KMS-11 (cell line): ENCODE measurements at regions not wholly inside any gene's neighbourhood (a gene's known extent, or its start where the extent isn't known, plus 50 kb on each side); places are given as distances from the start of the nearest gene placed in this dataset.

ENCODE experiments used
- H2AFZ ChIP-seq: fragments of 200-600 bp; sonication (generic); 2 replicates; pipeline ENCODE4 v1.6.1; 2016; ENCODE audit warnings: antibody characterized with exemption, mixed run types, low read depth
- H3K27ac ChIP-seq: fragments of 200-600 bp; sonication (generic); 2 replicates; pipeline ENCODE4 v1.6.1; 2016; ENCODE audit warnings: mild to moderate bottlenecking, mixed run types
- H3K27me3 ChIP-seq: fragments of 200-600 bp; sonication (generic); 2 replicates; pipeline ENCODE4 v1.6.1; 2017; ENCODE audit warnings: mild to moderate bottlenecking, low read depth, mixed run types, moderate library complexity; ENCODE audit not compliant: insufficient read depth
- H3K36me3 ChIP-seq: fragments of 200-600 bp; sonication (generic); 2 replicates; pipeline ENCODE4 v1.6.1; 2017; ENCODE audit warnings: mild to moderate bottlenecking, mixed run types; ENCODE audit not compliant: insufficient read depth
- H3K4me1 ChIP-seq: fragments of 200-600 bp; sonication (generic); 2 replicates; pipeline ENCODE4 v1.6.1; 2016; ENCODE audit warnings: mild to moderate bottlenecking, low read depth, mixed run types; ENCODE audit not compliant: poor library complexity, severe bottlenecking
- H3K4me2 ChIP-seq: fragments of 200-600 bp; sonication (generic); 2 replicates; pipeline ENCODE4 v1.7.0; 2016; ENCODE audit warnings: mild to moderate bottlenecking, mixed run types
- H3K4me3 ChIP-seq: fragments of 200-600 bp; sonication (generic); IDR thresholded peaks from 2 replicates; pipeline ENCODE4 v1.6.1; 2017; ENCODE audit warnings: low read depth, low read length, mixed read lengths; ENCODE audit not compliant: insufficient read depth
- H3K79me2 ChIP-seq: fragments of 200-600 bp; sonication (generic); 2 replicates; pipeline ENCODE4 v1.6.1; 2016; ENCODE audit warnings: low read depth, mixed run types; ENCODE audit not compliant: insufficient read depth
- H3K9ac ChIP-seq: fragments of 200-600 bp; sonication (generic); 2 replicates; pipeline ENCODE4 v1.6.1; 2016; ENCODE audit warnings: mild to moderate bottlenecking, mixed run types
- H4K20me1 ChIP-seq: fragments of 200-600 bp; sonication (generic); 2 replicates; pipeline ENCODE4 v1.6.1; 2016; ENCODE audit warnings: mild to moderate bottlenecking, mixed run types; ENCODE audit not compliant: insufficient read depth
- CTCF ChIP-seq: fragments of 200-600 bp; sonication (generic); conservative IDR thresholded peaks from 2 replicates; pipeline ENCODE4 v1.6.1; 2017; ENCODE audit warnings: low read depth, mild to moderate bottlenecking, antibody characterized with exemption, low read length, moderate library complexity, mixed read lengths

DNA sequence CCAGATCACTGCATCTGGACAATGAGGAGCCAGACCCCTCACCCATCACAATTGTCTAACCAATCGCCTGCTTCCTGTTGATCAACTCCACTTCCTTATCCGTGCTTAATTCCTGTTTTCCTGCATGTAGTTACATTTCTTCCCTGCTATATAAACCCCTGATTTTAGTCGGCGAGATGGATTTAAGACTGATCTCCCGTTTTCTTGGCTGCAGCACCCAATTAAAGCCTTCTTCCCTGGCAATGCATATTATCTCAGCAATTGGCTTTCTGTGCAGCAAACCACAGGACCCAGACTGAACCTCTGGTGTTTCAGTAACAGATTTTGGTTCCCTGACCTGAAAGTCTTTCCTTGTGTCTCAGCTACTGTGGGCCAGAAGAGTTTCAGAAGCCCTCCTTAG is 272.3 kb downstream of the IPO8 start:
- no peak overlapping the region for H3K27ac ChIP-seq
- no peaks in the 10 kb centered on the region for H4K20me1 ChIP-seq
- TF ChIP-seq CTCF, result no peak
- no peaks in the 10 kb centered on the region for H3K4me1 ChIP-seq
- H3K4me2 ChIP-seq, result no peak overlapping the region
- no peaks in the 10 kb centered on the region for H3K36me3 ChIP-seq
- H3K27me3 ChIP-seq, result no peaks in the 10 kb centered on the region
- no peak overlapping the region for H3K4me3 ChIP-seq
- H3K79me2 ChIP-seq, result no peaks in the 10 kb centered on the region
- H3K9ac ChIP-seq, result no peak overlapping the region
- no peak overlapping the region for H2AFZ ChIP-seq

DNA sequence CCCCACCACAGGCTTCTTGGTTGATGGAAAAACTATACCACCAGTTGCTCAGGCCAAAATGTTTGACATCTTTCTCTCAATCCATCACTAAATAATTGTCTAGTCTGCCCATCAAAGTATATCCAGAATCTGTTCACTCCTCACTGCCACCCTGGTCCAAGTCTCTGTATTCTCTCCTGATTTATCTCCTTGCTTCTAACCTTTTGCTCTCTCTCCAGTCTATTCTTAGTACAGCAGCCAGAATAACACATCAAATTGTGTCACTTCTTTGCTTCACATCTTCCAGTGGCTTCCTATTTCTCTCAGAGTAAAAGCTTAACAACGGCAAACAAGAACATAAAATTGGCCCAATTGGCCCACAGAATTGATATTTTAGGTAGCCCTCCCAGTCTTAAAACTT is 272.8 kb downstream of the IPO8 start:
- H3K4me2 ChIP-seq, result no peak overlapping the region
- no peak for TF ChIP-seq CTCF
- no peaks in the 10 kb centered on the region for H3K79me2 ChIP-seq
- H3K9ac ChIP-seq, result no peak overlapping the region
- no peaks in the 10 kb centered on the region for H3K27me3 ChIP-seq
- H3K27ac ChIP-seq, result no peak overlapping the region
- no peaks in the 10 kb centered on the region for H3K4me1 ChIP-seq
- no peaks in the 10 kb centered on the region for H4K20me1 ChIP-seq
- no peak overlapping the region for H2AFZ ChIP-seq
- no peaks in the 10 kb centered on the region for H3K36me3 ChIP-seq
- H3K4me3 ChIP-seq, result no peak overlapping the region

GRCh38 chr12:30420561-30420960 is 275.1 kb downstream of the IPO8 start:
- Histone ChIP-seq H3K79me2 (no peaks in the 10 kb centered on the region), H3K4me3 (no peak overlapping the region), H3K36me3 (no peaks in the 10 kb centered on the region), H3K4me1 (no peaks in the 10 kb centered on the region), H3K9ac (no peak overlapping the region), H2AFZ (no peak overlapping the region), H3K4me2 (no peak overlapping the region), H4K20me1 (no peaks in the 10 kb centered on the region), H3K27ac (no peak overlapping the region), H3K27me3 (no peaks in the 10 kb centered on the region)
- no peak for TF ChIP-seq CTCF

- Histone ChIP-seq H2AFZ (no peak overlapping the region), H3K9ac (no peak overlapping the region), H4K20me1 (no peaks in the 10 kb centered on the region), H3K27ac (no peak overlapping the region), H3K36me3 (no peaks in the 10 kb centered on the region), H3K4me2 (no peak overlapping the region), H3K27me3 (no peaks in the 10 kb centered on the region), H3K79me2 (no peaks in the 10 kb centered on the region), H3K4me1 (no peaks in the 10 kb centered on the region), H3K4me3 (no peak overlapping the region)
- TF ChIP-seq CTCF, result no peak
Measured at GRCh38 chr12:30417697-30418231, 277.9 kb downstream of the IPO8 start.
